Gastrocnemius medialis (tissue), 4 donors: ENCODE measurements at regions not wholly inside any gene's neighbourhood (a gene's known extent, or its start where the extent isn't known, plus 50 kb on each side); places are given as distances from the start of the nearest gene placed in this dataset.
"Not testable (repeated sequence)": the region's sequence is repeated elsewhere in the genome, so short reads cannot be mapped to it uniquely, and the experiment has no call there.

Source experiments
- ATAC-seq, 2 donors: fragments of 150-250 bp; one replicate each; pipeline ENCODE4 v1.9.1; 2016
- DNase-seq, 2 donors: peaks; one replicate each; pipeline ENCODE4 v3.0.0-alpha.2; 2019
- H3K27ac ChIP-seq, 4 donors: fragments of 200-600 bp; sonication (generic); 1 replicate in 1 of 4; 2 replicates in 3 of 4; pipeline ENCODE4 v1.5.1; 2016 to 2018; ENCODE audit warnings: mild to moderate bottlenecking in 2 of 4, moderate library complexity in 1 of 4
- H3K27me3 ChIP-seq, 3 donors: fragments of 200-600 bp; sonication (generic) in 2 of 3; 1 replicate in 1 of 3; 2 replicates in 2 of 3; pipeline versions ENCODE4 v1.5.1 to v1.6.0; 2016 to 2019; ENCODE audit warnings: mild to moderate bottlenecking in 1 of 3, moderate library complexity in 1 of 3
- H3K36me3 ChIP-seq, 2 donors: fragments of 200-600 bp; sonication (generic) in 1 of 2; one replicate each; pipeline ENCODE4 v1.5.1; 2017 to 2018
- H3K4me1 ChIP-seq, 2 donors: fragments of 200-600 bp; sonication (generic) in 1 of 2; one replicate each; pipeline ENCODE4 v1.5.1; 2016 to 2017; ENCODE audit warnings: mild to moderate bottlenecking in 2 of 2
- H3K4me3 ChIP-seq, 4 donors: fragments of 200-600 bp; sonication (generic) in 3 of 4; 1 replicate in 1 of 4; 2 replicates in 3 of 4; pipeline ENCODE4 v1.5.1; 2016 to 2019; ENCODE audit warnings: mild to moderate bottlenecking in 2 of 4
- H3K9me3 ChIP-seq, 3 donors: fragments of 200-600 bp; sonication (generic) in 2 of 3; 1 replicate in 1 of 3; 2 replicates in 2 of 3; pipeline ENCODE4 v1.5.1; 2016 to 2019
- CTCF ChIP-seq, 5 experiments: fragments of 450-650 bp in 3 of 5; fragments of 200-600 bp in 2 of 5; sonication (generic) in 2 of 5; IDR thresholded peaks in 4 of 5; conservative IDR thresholded peaks in 1 of 5; 1 replicate in 4 of 5; 2 replicates in 1 of 5; pipeline ENCODE4 v1.5.1; 2016 to 2019; ENCODE audit warnings: antibody characterized with exemption in 5 of 5, mild to moderate bottlenecking in 3 of 5, moderate library complexity in 3 of 5
- POLR2A ChIP-seq, 2 donors: fragments of 450-650 bp; IDR thresholded peaks; one replicate each; pipeline ENCODE4 v1.6.1; 2017; ENCODE audit warnings: antibody characterized with exemption in 2 of 2, mild to moderate bottlenecking in 2 of 2, moderate library complexity in 2 of 2
- in situ Hi-C, 4 donors: fragments of 200-750 bp; cut with MboI; loops; one replicate each; pipeline versions ENCODE4 v1.15.0 to v1.8.0; 2017; ENCODE audit warnings: low sequenced_read_pairs in 4 of 4
- intact Hi-C: fragments of 100-400 bp; cut with DNase I; formaldehyde crosslinking; loops from one replicate; pipeline ENCODE4 v1.15.1; 2023; ENCODE audit warnings: low total_unique reads

GRCh38 chr5:34415559-34416198, 240.4 kb upstream of the RAI14 start:
- in situ Hi-C loops = no loop called here
- ATAC-seq (no peak), DNase-seq (no peak)
- no peak overlapping the region for H3K4me3 ChIP-seq
- no peaks in the 10 kb centered on the region for H3K36me3 ChIP-seq
- H3K4me1 ChIP-seq = no peaks in the 10 kb centered on the region
- H3K27me3 ChIP-seq = no peaks in the 10 kb centered on the region
- intact Hi-C loops = no loop called here
- no peaks in the 10 kb centered on the region for H3K9me3 ChIP-seq
- no peak overlapping the region for H3K27ac ChIP-seq
- TF ChIP-seq POLR2A (IDR thresholded peaks at IDR 0.05) = no peak
- TF ChIP-seq CTCF (IDR thresholded peaks at IDR 0.05 in 4 of 5, conservative IDR thresholded peaks at IDR 0.05 in 1 of 5) = no peak

GRCh38 chr5:34416501-34417008, 239.6 kb upstream of the RAI14 start:
- no peaks in the 10 kb centered on the region for H3K4me1 ChIP-seq
- no peak for ATAC-seq
- in situ Hi-C loops = no loop called here
- TF ChIP-seq POLR2A (IDR thresholded peaks at IDR 0.05) (no peak), CTCF (IDR thresholded peaks at IDR 0.05 in 4 of 5, conservative IDR thresholded peaks at IDR 0.05 in 1 of 5) (no peak)
- DNase-seq = no peak
- H3K4me3 ChIP-seq = no peak overlapping the region
- no peaks in the 10 kb centered on the region for H3K36me3 ChIP-seq
- no peaks in the 10 kb centered on the region for H3K27me3 ChIP-seq
- no peaks in the 10 kb centered on the region for H3K9me3 ChIP-seq
- intact Hi-C loops = no loop called here
- no peak overlapping the region for H3K27ac ChIP-seq

GRCh38 chr5:34420191-34420590, 235.9 kb upstream of the RAI14 start:
- ATAC-seq, DNase-seq, H3K27ac ChIP-seq, H3K27me3 ChIP-seq, intact Hi-C loops, H3K4me3 ChIP-seq, H3K4me1 ChIP-seq, H3K9me3 ChIP-seq, in situ Hi-C loops, H3K36me3 ChIP-seq: not testable (repeated sequence)

- no peaks in the 10 kb centered on the region for H3K9me3 ChIP-seq
- TF ChIP-seq POLR2A (IDR thresholded peaks at IDR 0.05) = no peak
- no peak for TF ChIP-seq CTCF (IDR thresholded peaks at IDR 0.05 in 4 of 5, conservative IDR thresholded peaks at IDR 0.05 in 1 of 5)
- H3K36me3 ChIP-seq = no peaks in the 10 kb centered on the region
- no peaks in the 10 kb centered on the region for H3K27me3 ChIP-seq
- ATAC-seq (no peak), DNase-seq (no peak)
- in situ Hi-C loops = no loop called here
- intact Hi-C loops = no loop called here
- no peak overlapping the region for H3K4me3 ChIP-seq
- H3K27ac ChIP-seq = no peak overlapping the region
- H3K4me1 ChIP-seq = no peaks in the 10 kb centered on the region
These were observed 219.2 kb upstream of the RAI14 start for GRCh38 chr5:34436761-34437501.

GRCh38 chr5:34439601-34440000, 216.5 kb upstream of the RAI14 start:
- TF ChIP-seq CTCF (IDR thresholded peaks at IDR 0.05 in 4 of 5, conservative IDR thresholded peaks at IDR 0.05 in 1 of 5) = no peak
- TF ChIP-seq POLR2A (IDR thresholded peaks at IDR 0.05) = no peak
- Histone ChIP-seq H3K9me3 (no peaks in the 10 kb centered on the region), H3K4me3 (no peak overlapping the region), H3K27me3 (no peaks in the 10 kb centered on the region), H3K36me3 (no peaks in the 10 kb centered on the region), H3K4me1 (no peaks in the 10 kb centered on the region), H3K27ac (no peak overlapping the region)
- in situ Hi-C loops = no loop called here
- intact Hi-C loops = no loop called here
- ATAC-seq = no peak
- DNase-seq = no peak

- DNase-seq, H3K9me3 ChIP-seq, H3K4me3 ChIP-seq, H3K36me3 ChIP-seq, in situ Hi-C loops, intact Hi-C loops, H3K27ac ChIP-seq, H3K4me1 ChIP-seq, H3K27me3 ChIP-seq, ATAC-seq: not testable (repeated sequence)
These were observed 214.4 kb upstream of the RAI14 start for GRCh38 chr5:34441767-34442166.
